PC-9 (cell line): ENCODE measurements at regions not wholly inside any gene's neighbourhood (a gene's known extent, or its start where the extent isn't known, plus 50 kb on each side); places are given as distances from the start of the nearest gene placed in this dataset.

ENCODE experiments used
- BruUV-seq: library from RNA; stranded (reverse); fragments of 400-500 nt; replicated peaks from 2 replicates; lab custom pipeline; 2021; lab: Mats Ljungman, UMichigan
- CTCF ChIA-PET: fragments of 300-600 bp; sonication (Branson Sonifier 250); formaldehyde crosslinking; loops from one replicate; lab custom pipeline; 2022; ENCODE audit warnings: antibody characterized with exemption; lab: Charles Lee
- POLR2A ChIA-PET: fragments of 300-600 bp; sonication (Branson Sonifier 250); formaldehyde crosslinking; loops from one replicate; lab custom pipeline; 2022; ENCODE audit warnings: antibody characterized with exemption; ENCODE audit not compliant: unreplicated experiment; lab: Charles Lee
- DNase-seq, 2 experiments: peaks; one replicate each; pipeline versions ENCODE4 v3.0.0 to v3.0.0-alpha.2; 2015 to 2022; ENCODE audit warnings: mixed read lengths in 1 of 2
- H2AFZ ChIP-seq: fragments of 200-600 bp; sonication (generic); 2 replicates; pipeline ENCODE4 v1.8.1; 2017; ENCODE audit warnings: antibody characterized with exemption
- H3F3A ChIP-seq: fragments of 200-600 bp; sonication (generic); 2 replicates; pipeline ENCODE4 v1.8.1; 2017; ENCODE audit warnings: antibody characterized with exemption, mild to moderate bottlenecking, low read depth; ENCODE audit not compliant: insufficient read depth
- H3K27ac ChIP-seq: fragments of 200-600 bp; sonication (generic); 2 replicates; pipeline ENCODE4 v1.6.1; 2016; ENCODE audit warnings: mixed run types
- H3K27me3 ChIP-seq: fragments of 200-600 bp; sonication (generic); 2 replicates; pipeline ENCODE4 v1.6.1; 2016; ENCODE audit warnings: low read depth, mixed run types; ENCODE audit not compliant: insufficient read depth
- H3K36me3 ChIP-seq: fragments of 200-600 bp; sonication (generic); 2 replicates; pipeline ENCODE4 v1.6.1; 2016; ENCODE audit warnings: low read depth, mixed run types
- H3K4me1 ChIP-seq: fragments of 200-600 bp; sonication (generic); replicated peaks from 2 replicates; pipeline ENCODE4 v1.6.1; 2016; ENCODE audit warnings: mixed run types; ENCODE audit not compliant: insufficient read depth
- H3K4me2 ChIP-seq: fragments of 200-600 bp; sonication (generic); 2 replicates; pipeline ENCODE4 v1.6.1; 2017; ENCODE audit warnings: mixed run types
- H3K4me3 ChIP-seq: fragments of 200-600 bp; sonication (generic); 2 replicates; pipeline ENCODE4 v1.6.1; 2016; ENCODE audit warnings: mixed run types
- H3K79me2 ChIP-seq: fragments of 200-600 bp; sonication (generic); 2 replicates; pipeline ENCODE4 v1.6.1; 2017; ENCODE audit warnings: low read depth, mixed run types
- H3K9me2 ChIP-seq: fragments of 200-600 bp; sonication (generic); 2 replicates; pipeline ENCODE4 v1.8.1; 2017; ENCODE audit warnings: mild to moderate bottlenecking; ENCODE audit not compliant: insufficient read depth
- H3K9me3 ChIP-seq: fragments of 200-600 bp; sonication (generic); 2 replicates; pipeline ENCODE4 v1.8.1; 2016; ENCODE audit warnings: low read depth; ENCODE audit not compliant: insufficient read depth
- H4K20me1 ChIP-seq: fragments of 200-600 bp; sonication (generic); 2 replicates; pipeline ENCODE4 v1.8.1; 2017; ENCODE audit not compliant: insufficient read depth
- EZH2 ChIP-seq: fragments of 200-600 bp; sonication (generic); IDR thresholded peaks from 2 replicates; pipeline ENCODE4 v1.8.0; 2017; ENCODE audit warnings: antibody characterized with exemption, low read depth
- intact Hi-C: fragments of 100-400 bp; cut with micrococcal nuclease; formaldehyde crosslinking; loops from one replicate; pipeline ENCODE4 v1.10.0; 2022; ENCODE audit not compliant: unreplicated experiment
- TF ChIP-seq, protein P1 (sequence below): fragments of 200-600 bp; sonication (generic); conservative IDR thresholded peaks from 2 replicates; pipeline ENCODE4 v1.6.1; 2017; ENCODE audit warnings: mixed run types, antibody characterized with exemption, mild to moderate bottlenecking, moderate library complexity

DNA sequence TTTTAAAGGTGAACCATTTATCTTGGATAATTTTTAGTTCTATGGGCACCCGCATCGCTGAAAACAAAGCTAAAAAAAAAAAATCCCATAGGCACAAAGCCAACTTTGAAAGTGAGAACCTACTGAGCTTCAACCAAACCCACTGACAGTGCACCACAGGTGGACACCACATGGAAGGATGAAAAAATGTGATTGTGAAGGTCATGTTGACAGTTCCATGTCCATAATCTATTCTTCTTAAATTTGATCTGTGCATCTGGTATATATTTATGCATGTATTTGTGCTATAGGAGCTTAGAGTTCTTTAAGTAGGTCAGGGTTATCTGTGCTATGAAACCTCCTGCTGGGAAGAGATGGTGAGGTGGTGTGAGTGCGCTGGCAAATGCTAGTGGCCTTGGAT lies 374.3 kb downstream of the SPRY1 start:
- Histone ChIP-seq H3F3A (no peaks in the 10 kb centered on the region), H4K20me1 (no peaks in the 10 kb centered on the region), H3K4me3 (no peak overlapping the region), H2AFZ (no peak overlapping the region), H3K27me3 (no peaks in the 10 kb centered on the region), H3K27ac (no peak overlapping the region), H3K36me3 (no peaks in the 10 kb centered on the region), H3K4me1 (no peaks in the 10 kb centered on the region), H3K9me3 (no peaks in the 10 kb centered on the region), H3K79me2 (no peaks in the 10 kb centered on the region), H3K9me2 (no peaks in the 10 kb centered on the region), H3K4me2 (no peak overlapping the region)
- POLR2A ChIA-PET, result no interaction called here
- DNase-seq, result no peak
- intact Hi-C loops, result loop anchor here (5.0 kb wide), 1 partner anchor 491 kb away; no protein-coding TSS in a partner anchor
- CTCF ChIA-PET, result no interaction called here
- BruUV-seq, result no TSS peak
- no peak for TF ChIP-seq EZH2
- TF ChIP-seq, protein P1, sequence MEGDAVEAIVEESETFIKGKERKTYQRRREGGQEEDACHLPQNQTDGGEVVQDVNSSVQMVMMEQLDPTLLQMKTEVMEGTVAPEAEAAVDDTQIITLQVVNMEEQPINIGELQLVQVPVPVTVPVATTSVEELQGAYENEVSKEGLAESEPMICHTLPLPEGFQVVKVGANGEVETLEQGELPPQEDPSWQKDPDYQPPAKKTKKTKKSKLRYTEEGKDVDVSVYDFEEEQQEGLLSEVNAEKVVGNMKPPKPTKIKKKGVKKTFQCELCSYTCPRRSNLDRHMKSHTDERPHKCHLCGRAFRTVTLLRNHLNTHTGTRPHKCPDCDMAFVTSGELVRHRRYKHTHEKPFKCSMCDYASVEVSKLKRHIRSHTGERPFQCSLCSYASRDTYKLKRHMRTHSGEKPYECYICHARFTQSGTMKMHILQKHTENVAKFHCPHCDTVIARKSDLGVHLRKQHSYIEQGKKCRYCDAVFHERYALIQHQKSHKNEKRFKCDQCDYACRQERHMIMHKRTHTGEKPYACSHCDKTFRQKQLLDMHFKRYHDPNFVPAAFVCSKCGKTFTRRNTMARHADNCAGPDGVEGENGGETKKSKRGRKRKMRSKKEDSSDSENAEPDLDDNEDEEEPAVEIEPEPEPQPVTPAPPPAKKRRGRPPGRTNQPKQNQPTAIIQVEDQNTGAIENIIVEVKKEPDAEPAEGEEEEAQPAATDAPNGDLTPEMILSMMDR, result no peak

DNA sequence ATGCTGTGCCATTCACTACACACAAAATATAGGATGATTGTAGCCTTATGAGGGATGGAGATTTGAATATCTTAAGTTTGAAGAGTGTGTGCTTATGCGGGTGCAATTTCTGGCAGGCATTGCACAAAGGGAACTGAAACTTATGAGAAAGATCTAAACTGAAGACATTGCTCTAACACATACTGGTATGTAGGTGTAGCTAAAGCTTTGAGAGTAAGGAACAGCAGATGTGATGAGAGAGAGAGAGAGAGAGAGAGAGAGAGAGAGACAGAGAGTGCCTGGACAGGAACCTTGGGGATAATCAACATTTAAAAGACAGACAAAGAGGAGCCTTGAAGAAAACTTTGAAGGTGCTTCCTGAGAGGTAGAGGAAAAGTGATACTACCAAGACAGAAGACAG lies 379.7 kb downstream of the SPRY1 start:
- no peaks in the 10 kb centered on the region for H3K36me3 ChIP-seq
- ChIA-PET POLR2A (no interaction called here), CTCF (no interaction called here)
- no peak overlapping the region for H3K4me2 ChIP-seq
- BruUV-seq, result no TSS peak
- intact Hi-C loops, result no loop called here
- no peaks in the 10 kb centered on the region for H3F3A ChIP-seq
- no peak overlapping the region for H3K27ac ChIP-seq
- H3K9me3 ChIP-seq, result no peaks in the 10 kb centered on the region
- no peaks in the 10 kb centered on the region for H3K27me3 ChIP-seq
- no peaks in the 10 kb centered on the region for H3K9me2 ChIP-seq
- TF ChIP-seq, protein P1, result no peak
- H4K20me1 ChIP-seq, result no peaks in the 10 kb centered on the region
- no peak overlapping the region for H3K4me3 ChIP-seq
- H3K4me1 ChIP-seq, result no peaks in the 10 kb centered on the region
- no peaks in the 10 kb centered on the region for H3K79me2 ChIP-seq
- H2AFZ ChIP-seq, result no peak overlapping the region
- no peak for DNase-seq

DNA sequence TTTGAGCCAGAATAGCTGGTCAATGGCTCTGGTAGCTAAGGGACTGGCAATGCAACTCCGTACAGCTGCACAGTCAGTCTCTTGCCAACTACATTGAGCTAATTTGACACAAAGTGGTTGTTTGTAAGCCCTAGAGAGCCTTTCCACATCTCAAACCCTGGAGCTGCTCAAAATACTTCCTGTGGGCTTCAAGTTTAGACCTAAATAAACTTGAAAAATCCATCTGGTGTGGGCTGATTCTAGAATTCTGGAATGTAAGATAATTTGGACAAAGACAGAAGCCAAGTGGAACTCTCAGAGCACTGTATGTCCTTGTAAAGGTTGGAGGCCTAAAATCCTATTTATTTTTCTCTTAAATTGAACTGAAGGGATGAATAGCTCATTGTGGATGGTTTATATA lies 380.8 kb downstream of the SPRY1 start:
- H3K79me2 ChIP-seq, result no peaks in the 10 kb centered on the region
- DNase-seq, result no peak
- H3K9me2 ChIP-seq, result no peaks in the 10 kb centered on the region
- ChIA-PET CTCF (no interaction called here), POLR2A (no interaction called here)
- TF ChIP-seq, protein P1, result no peak
- no peak for TF ChIP-seq EZH2
- no peaks in the 10 kb centered on the region for H4K20me1 ChIP-seq
- no peak overlapping the region for H3K4me2 ChIP-seq
- H3K27ac ChIP-seq, result no peak overlapping the region
- H3K4me1 ChIP-seq, result no peaks in the 10 kb centered on the region
- no peak overlapping the region for H3K4me3 ChIP-seq
- intact Hi-C loops, result no loop called here
- BruUV-seq, result no TSS peak
- H3F3A ChIP-seq, result no peaks in the 10 kb centered on the region
- no peaks in the 10 kb centered on the region for H3K9me3 ChIP-seq
- no peaks in the 10 kb centered on the region for H3K36me3 ChIP-seq
- no peaks in the 10 kb centered on the region for H3K27me3 ChIP-seq
- H2AFZ ChIP-seq, result no peak overlapping the region
